Omental fat pad (tissue), 3 donors: ENCODE measurements at regions not wholly inside any gene's neighbourhood (a gene's known extent, or its start where the extent isn't known, plus 50 kb on each side); places are given as distances from the start of the nearest gene placed in this dataset.

Experiments used
- ATAC-seq: fragments of 150-250 bp; one replicate; pipeline ENCODE4 v1.9.1; 2016; ENCODE audit warnings: mild to moderate bottlenecking, moderate library complexity; ENCODE audit not compliant: low FRiP score
- DNase-seq: peaks from one replicate; pipeline ENCODE4 v3.0.0-alpha.2; 2019; ENCODE audit warnings: low spot score
- CTCF ChIP-seq, 3 donors: fragments of 450-650 bp; IDR thresholded peaks; one replicate each; pipeline ENCODE4 v1.5.1; 2016 to 2017; ENCODE audit warnings: antibody characterized with exemption in 3 of 3, mild to moderate bottlenecking in 3 of 3, moderate library complexity in 2 of 3

- no peak for TF ChIP-seq CTCF (IDR thresholded peaks at IDR 0.05)
- DNase-seq (no peak), ATAC-seq (no peak)
Measured at GRCh38 chr10:113397047-113397446, 155.8 kb upstream of the HABP2 start.

- DNase-seq (no peak), ATAC-seq (no peak)
- TF ChIP-seq CTCF (IDR thresholded peaks at IDR 0.05): no peak
Measured at GRCh38 chr10:113399065-113399464, 153.8 kb upstream of the HABP2 start.

- no peak for ATAC-seq
- no peak for DNase-seq
- TF ChIP-seq CTCF (IDR thresholded peaks at IDR 0.05): no peak
Measured at GRCh38 chr10:113402602-113403001, 150.3 kb upstream of the HABP2 start.

GRCh38 chr10:113407218-113407617 is 145.6 kb upstream of the HABP2 start:
- DNase-seq (no peak), ATAC-seq (no peak)
- TF ChIP-seq CTCF (IDR thresholded peaks at IDR 0.05): no peak

- ATAC-seq (no peak), DNase-seq (no peak)
- no peak for TF ChIP-seq CTCF (IDR thresholded peaks at IDR 0.05)
Measured at GRCh38 chr10:113409175-113409574, 143.7 kb upstream of the HABP2 start.

GRCh38 chr10:113410618-113411017 is 142.2 kb upstream of the HABP2 start:
- DNase-seq: no peak
- TF ChIP-seq CTCF (IDR thresholded peaks at IDR 0.05): no peak
- ATAC-seq: no peak

GRCh38 chr10:113411456-113411855 is 141.4 kb upstream of the HABP2 start:
- no peak for TF ChIP-seq CTCF (IDR thresholded peaks at IDR 0.05)
- DNase-seq: no peak
- no peak for ATAC-seq
